Uterus (tissue), 2 donors: ENCODE measurements at regions not wholly inside any gene's neighbourhood (a gene's known extent, or its start where the extent isn't known, plus 50 kb on each side); places are given as distances from the start of the nearest gene placed in this dataset.

ENCODE experiments used
- CTCF ChIP-seq, 4 experiments: fragments of 200-600 bp in 2 of 4; fragments of 450-650 bp in 2 of 4; sonication (generic) in 2 of 4; IDR thresholded peaks; one replicate each; pipeline ENCODE4 v1.5.1; 2016 to 2019; ENCODE audit warnings: antibody characterized with exemption in 4 of 4, mild to moderate bottlenecking in 2 of 4, moderate library complexity in 1 of 4
- POLR2A ChIP-seq, 2 donors: fragments of 450-650 bp; IDR thresholded peaks; one replicate each; pipeline ENCODE4 v1.6.1; 2016; ENCODE audit warnings: antibody characterized with exemption in 2 of 2, mild to moderate bottlenecking in 1 of 2, moderate library complexity in 1 of 2

DNA sequence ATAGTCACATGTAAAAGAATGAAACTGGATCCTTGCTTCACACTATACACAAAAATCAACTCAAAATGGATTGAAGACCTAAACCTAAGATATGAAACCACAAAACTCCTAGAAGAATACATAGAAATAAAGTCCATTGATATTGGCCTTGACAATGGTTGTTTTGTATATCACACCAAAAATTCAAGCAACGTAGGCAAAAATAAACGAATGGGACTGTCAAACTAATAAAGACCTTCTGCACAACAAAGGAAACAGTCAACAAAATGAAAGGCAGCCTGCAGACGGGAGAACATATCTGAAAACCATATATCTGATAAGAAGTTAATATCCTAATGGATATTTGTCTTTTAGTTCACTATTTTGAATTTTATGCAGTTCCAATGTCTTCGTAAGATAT lies 292.3 kb upstream of the CNTN5 start:
- TF ChIP-seq POLR2A (IDR thresholded peaks at IDR 0.05) (no peak), CTCF (IDR thresholded peaks at IDR 0.05) (no peak)
